ENCODE measurements at regions not wholly inside any gene's neighbourhood (a gene's known extent, or its start where the extent isn't known, plus 50 kb on each side); places are given as distances from the start of the nearest gene placed in this dataset.

DNA sequence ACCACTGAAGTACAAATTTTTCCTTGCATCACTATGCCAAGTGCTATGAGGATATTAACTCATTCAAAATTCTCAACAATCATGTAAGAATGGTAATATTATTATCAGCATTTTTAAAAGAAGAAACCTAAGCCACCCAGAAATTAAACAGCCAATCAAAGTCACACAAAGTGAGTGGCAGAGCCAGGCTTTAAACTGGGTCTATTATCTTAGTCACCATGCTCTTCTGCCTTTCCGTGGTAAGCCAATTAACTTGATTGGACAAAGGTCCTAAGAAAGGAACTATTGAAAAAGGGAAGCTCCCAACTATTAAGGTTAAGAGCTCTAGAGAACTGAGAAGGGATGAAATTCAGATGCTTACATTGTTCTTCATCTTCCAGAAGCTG is 111.5 kb downstream of the ASB9 start:
- peaks cover 0 to 45% of the 10 kb centered on the region in 2 donors for H3K27me3 ChIP-seq
- DNase-seq (ENCODE audit: low spot score in 2 of 2): no peak
- H3K4me3 ChIP-seq: no peak overlapping the region
- no peaks in the 10 kb centered on the region for H3K9me3 ChIP-seq
- H3K4me1 ChIP-seq: no peaks in the 10 kb centered on the region
- intact Hi-C loops (cut with DNase I; ENCODE audit: low total_unique reads): no loop called here
- H3K36me3 ChIP-seq: no peaks in the 10 kb centered on the region
- no peak for TF ChIP-seq POLR2AphosphoS5 (IDR thresholded peaks at IDR 0.05)
- no peak overlapping the region for H3K27ac ChIP-seq

DNA sequence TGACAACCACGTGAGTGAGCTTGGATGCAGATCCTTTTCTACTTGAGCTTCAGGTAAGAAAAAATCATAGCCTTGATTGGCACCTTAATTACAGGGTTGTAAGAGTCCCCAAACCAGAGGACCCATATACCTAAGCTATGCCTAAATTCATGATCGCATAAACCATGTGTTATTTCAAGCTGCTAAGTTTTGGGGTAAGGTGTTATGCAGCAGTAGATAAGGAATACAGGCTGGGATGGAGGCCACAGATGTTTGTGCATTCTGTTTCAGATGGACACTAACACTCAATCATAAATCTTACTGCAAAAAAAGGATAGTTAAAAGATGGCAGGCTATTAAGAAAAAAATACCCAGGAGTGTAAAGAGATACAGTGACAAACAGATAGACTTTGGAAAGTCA is 112.3 kb downstream of the ASB9 start:
- no peak overlapping the region for H3K27ac ChIP-seq
- no peaks in the 10 kb centered on the region for H3K4me1 ChIP-seq
- H3K4me3 ChIP-seq: no peak overlapping the region
- peaks cover 0 to 42% of the 10 kb centered on the region in 2 donors for H3K27me3 ChIP-seq
- no peak for DNase-seq (ENCODE audit: low spot score in 2 of 2)
- TF ChIP-seq, protein P1, sequence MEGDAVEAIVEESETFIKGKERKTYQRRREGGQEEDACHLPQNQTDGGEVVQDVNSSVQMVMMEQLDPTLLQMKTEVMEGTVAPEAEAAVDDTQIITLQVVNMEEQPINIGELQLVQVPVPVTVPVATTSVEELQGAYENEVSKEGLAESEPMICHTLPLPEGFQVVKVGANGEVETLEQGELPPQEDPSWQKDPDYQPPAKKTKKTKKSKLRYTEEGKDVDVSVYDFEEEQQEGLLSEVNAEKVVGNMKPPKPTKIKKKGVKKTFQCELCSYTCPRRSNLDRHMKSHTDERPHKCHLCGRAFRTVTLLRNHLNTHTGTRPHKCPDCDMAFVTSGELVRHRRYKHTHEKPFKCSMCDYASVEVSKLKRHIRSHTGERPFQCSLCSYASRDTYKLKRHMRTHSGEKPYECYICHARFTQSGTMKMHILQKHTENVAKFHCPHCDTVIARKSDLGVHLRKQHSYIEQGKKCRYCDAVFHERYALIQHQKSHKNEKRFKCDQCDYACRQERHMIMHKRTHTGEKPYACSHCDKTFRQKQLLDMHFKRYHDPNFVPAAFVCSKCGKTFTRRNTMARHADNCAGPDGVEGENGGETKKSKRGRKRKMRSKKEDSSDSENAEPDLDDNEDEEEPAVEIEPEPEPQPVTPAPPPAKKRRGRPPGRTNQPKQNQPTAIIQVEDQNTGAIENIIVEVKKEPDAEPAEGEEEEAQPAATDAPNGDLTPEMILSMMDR (IDR thresholded peaks at IDR 0.05): no peak
- TF ChIP-seq POLR2AphosphoS5 (IDR thresholded peaks at IDR 0.05) (no peak), POLR2A (IDR thresholded peaks at IDR 0.05) (no peak)
- intact Hi-C loops (cut with DNase I; ENCODE audit: low total_unique reads): no loop called here
- no peaks in the 10 kb centered on the region for H3K9me3 ChIP-seq
- no peaks in the 10 kb centered on the region for H3K36me3 ChIP-seq

DNA sequence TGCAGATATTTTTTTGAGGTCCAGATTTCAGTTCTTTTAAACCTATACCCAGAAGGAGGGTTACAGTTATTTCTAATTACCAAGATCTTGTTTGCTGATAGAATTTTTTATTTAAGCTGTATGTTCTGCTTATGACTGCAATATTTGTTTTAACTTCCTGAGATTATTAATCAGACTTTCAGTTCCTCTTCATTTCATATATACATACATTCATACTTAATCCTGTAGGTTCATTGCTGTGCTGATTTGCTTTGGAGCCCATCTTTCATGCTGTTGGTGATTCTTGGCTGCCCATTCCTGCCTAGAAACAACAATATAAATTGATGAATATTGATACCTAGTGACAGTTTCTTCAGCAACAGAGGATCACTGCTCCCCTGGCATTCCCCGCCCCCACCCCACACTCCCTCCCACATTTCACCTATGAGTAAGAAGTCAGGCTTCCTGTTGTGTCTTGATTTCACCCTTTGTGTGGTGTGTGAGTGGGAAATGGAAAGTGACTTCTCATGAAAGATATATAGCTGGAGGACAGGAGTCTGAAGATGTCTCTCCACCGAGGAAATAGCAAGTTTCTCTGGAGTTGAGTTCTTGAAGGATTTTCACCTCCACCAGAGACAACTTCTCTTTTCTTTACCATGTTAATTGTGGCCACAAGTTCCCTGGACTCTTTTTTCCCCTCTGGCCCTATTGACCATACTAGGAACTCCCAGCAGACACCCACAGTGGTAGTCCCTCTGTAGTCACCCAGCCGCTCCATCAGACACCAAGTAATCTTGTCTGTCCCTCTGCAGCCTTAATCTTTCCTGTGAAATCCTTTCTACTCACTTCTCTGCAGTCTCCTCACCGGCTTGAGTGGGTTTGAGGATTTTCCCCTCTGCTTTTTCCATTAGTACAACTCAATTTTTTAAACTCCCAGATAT is 118.4 kb downstream of the ASB9 start:
- intact Hi-C loops (cut with DNase I; ENCODE audit: low total_unique reads): no loop called here
- DNase-seq (ENCODE audit: low spot score in 2 of 2): no peak
- Histone ChIP-seq H3K4me1 (no peaks in the 10 kb centered on the region), H3K4me3 (no peak overlapping the region), H3K36me3 (no peaks in the 10 kb centered on the region), H3K27ac (no peak overlapping the region), H3K9me3 (no peaks in the 10 kb centered on the region), H3K27me3 (peaks cover 0 to 41% of the 10 kb centered on the region in 2 donors)
- TF ChIP-seq, protein P1 (IDR thresholded peaks at IDR 0.05): no peak
- TF ChIP-seq POLR2A (IDR thresholded peaks at IDR 0.05): no peak
- no peak for TF ChIP-seq POLR2AphosphoS5 (IDR thresholded peaks at IDR 0.05)

DNA sequence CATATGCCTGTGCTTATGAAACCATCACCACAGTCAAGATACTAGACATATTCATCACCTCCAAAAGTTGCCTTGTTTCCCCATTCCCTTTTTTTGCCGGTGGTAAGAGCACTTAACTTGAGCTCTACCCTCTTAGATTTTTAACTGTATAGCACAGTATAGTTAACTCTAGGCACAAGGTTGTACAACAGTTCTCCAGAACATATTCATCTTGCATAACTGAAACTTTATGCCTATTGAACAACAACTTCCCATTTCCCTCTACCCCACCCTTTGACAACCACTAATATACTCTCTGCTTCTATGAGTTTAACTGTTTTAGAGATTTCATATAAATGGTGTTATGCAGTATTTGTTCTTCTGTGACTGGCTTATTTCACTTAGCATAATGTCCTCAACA is 119.3 kb downstream of the ASB9 start:
- TF ChIP-seq POLR2A (IDR thresholded peaks at IDR 0.05) (no peak), POLR2AphosphoS5 (IDR thresholded peaks at IDR 0.05) (no peak)
- TF ChIP-seq, protein P1 (IDR thresholded peaks at IDR 0.05): no peak
- Histone ChIP-seq H3K4me1 (no peaks in the 10 kb centered on the region), H3K4me3 (no peak overlapping the region), H3K9me3 (no peaks in the 10 kb centered on the region), H3K36me3 (no peaks in the 10 kb centered on the region), H3K27ac (no peak overlapping the region), H3K27me3 (peaks cover 0 to 36% of the 10 kb centered on the region in 2 donors)
- intact Hi-C loops (cut with DNase I; ENCODE audit: low total_unique reads): no loop called here
- DNase-seq (ENCODE audit: low spot score in 2 of 2): no peak

DNA sequence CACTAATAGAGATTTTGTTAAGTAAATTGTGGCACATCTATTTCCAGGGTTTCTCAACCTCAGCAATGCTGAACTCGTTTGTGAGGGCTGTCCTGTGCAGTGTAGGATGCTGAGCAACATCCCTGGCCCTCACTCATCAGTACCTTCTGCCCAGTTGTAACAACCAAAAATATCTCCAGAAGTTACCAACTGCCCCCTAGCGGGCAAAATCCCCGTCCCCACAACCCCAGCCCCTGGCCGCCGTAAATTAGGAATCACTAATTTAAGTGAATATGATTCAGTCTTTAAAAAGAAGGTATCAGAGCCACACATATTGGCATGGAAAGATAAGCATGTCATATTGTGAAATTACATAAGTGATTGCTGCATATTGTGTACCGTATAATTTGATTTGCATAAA is 123.4 kb downstream of the ASB9 start:
- DNase-seq (ENCODE audit: low spot score in 2 of 2): no peak
- Histone ChIP-seq H3K27me3 (peaks cover 0 to 44% of the 10 kb centered on the region in 2 donors), H3K4me3 (no peak overlapping the region), H3K36me3 (no peaks in the 10 kb centered on the region), H3K4me1 (no peaks in the 10 kb centered on the region), H3K9me3 (no peaks in the 10 kb centered on the region), H3K27ac (no peak overlapping the region)
- TF ChIP-seq, protein P1 (IDR thresholded peaks at IDR 0.05): no peak
- TF ChIP-seq POLR2A (IDR thresholded peaks at IDR 0.05): no peak
- TF ChIP-seq POLR2AphosphoS5 (IDR thresholded peaks at IDR 0.05): no peak
- intact Hi-C loops (cut with DNase I; ENCODE audit: low total_unique reads): no loop called here

All from breast epithelium (tissue), 4 donors.